ENCODE measurements at regions not wholly inside any gene's neighbourhood (a gene's known extent, or its start where the extent isn't known, plus 50 kb on each side); places are given as distances from the start of the nearest gene placed in this dataset.

DNA sequence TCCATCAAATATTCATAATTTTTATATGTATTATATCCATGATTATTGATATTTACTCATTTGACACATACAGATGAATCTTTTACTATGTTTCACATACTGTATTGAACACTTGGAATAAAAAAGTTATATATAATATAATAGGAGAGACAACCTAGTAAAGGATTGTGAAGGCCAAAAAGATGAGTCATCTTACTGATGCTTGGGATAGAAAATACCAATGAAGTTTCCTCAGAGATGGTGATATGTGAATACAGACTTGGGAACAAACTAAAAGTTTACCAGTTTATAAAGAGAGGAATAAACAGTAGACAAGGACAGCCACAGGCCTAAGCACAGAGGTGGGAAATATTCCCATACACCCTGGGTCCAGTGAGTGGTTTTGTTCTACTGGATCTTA lies 743.9 kb upstream of the FLRT2 start:
- H3K36me3 Mint-ChIP-seq: no peaks in the 10 kb centered on the region
- H3K4me1 Mint-ChIP-seq: no peaks in the 10 kb centered on the region
- no peaks in the 10 kb centered on the region for H3K9me3 Mint-ChIP-seq
- H3K4me3 Mint-ChIP-seq: no peak overlapping the region
- ATAC-seq: no peak
- POLR2A ChIA-PET: no interaction called here
- no peak for DNase-seq (ENCODE audit: low spot score)
- no peaks in the 10 kb centered on the region for H3K27me3 Mint-ChIP-seq (ENCODE audit: low read depth)
- H3K27ac Mint-ChIP-seq: no peak overlapping the region
- TF ChIP-seq, protein P1, sequence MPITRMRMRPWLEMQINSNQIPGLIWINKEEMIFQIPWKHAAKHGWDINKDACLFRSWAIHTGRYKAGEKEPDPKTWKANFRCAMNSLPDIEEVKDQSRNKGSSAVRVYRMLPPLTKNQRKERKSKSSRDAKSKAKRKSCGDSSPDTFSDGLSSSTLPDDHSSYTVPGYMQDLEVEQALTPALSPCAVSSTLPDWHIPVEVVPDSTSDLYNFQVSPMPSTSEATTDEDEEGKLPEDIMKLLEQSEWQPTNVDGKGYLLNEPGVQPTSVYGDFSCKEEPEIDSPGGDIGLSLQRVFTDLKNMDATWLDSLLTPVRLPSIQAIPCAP (CRISPR knock-in tag; IDR thresholded peaks at IDR 0.05): no peak
- TF ChIP-seq AR (CRISPR knock-in tag; IDR thresholded peaks at IDR 0.05) (no peak), E2F1 (CRISPR knock-in tag; IDR thresholded peaks at IDR 0.05) (no peak), CREM (CRISPR knock-in tag; IDR thresholded peaks at IDR 0.05) (no peak)
- CTCF ChIA-PET: no interaction called here

DNA sequence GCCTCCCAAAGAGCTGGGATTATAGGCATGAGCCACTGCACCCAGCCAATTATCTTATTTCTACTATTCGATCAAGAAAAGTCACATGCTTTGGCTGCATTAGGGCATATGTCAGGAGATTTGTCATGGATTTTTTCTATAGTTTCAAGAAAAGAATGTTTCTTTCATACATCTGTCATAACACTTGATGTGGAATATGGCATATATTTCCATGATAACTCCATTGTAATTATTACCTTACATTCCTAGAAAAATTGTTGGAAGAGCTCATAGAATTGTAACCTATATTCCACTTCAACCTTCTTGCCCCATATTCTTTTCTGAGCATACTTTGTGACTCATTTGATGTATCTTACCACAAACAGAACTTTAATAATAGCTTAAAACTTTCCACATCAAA lies 740.9 kb upstream of the FLRT2 start:
- Mint-ChIP-seq H3K4me3 (no peak overlapping the region), H3K36me3 (no peaks in the 10 kb centered on the region), H3K4me1 (no peaks in the 10 kb centered on the region), H3K27ac (no peak overlapping the region), H3K27me3 (ENCODE audit: low read depth) (no peaks in the 10 kb centered on the region), H3K9me3 (peaks cover 10% of the 10 kb centered on the region)
- no peak for ATAC-seq
- CTCF ChIA-PET: no interaction called here
- TF ChIP-seq KAT7 (CRISPR knock-in tag; IDR thresholded peaks at IDR 0.05; ENCODE audit: borderline replicate concordance): no peak
- no peak for TF ChIP-seq ETV6 (CRISPR knock-in tag; IDR thresholded peaks at IDR 0.05)
- TF ChIP-seq, protein P2, sequence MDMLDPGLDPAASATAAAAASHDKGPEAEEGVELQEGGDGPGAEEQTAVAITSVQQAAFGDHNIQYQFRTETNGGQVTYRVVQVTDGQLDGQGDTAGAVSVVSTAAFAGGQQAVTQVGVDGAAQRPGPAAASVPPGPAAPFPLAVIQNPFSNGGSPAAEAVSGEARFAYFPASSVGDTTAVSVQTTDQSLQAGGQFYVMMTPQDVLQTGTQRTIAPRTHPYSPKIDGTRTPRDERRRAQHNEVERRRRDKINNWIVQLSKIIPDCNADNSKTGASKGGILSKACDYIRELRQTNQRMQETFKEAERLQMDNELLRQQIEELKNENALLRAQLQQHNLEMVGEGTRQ (CRISPR knock-in tag; IDR thresholded peaks at IDR 0.05): no peak
- POLR2A ChIA-PET: no interaction called here
- DNase-seq (ENCODE audit: low spot score): no peak

GRCh38 chr14:84792722-84793410 lies 737.1 kb upstream of the FLRT2 start:
- H3K9me3 Mint-ChIP-seq: peaks cover 10% of the 10 kb centered on the region
- no peak for TF ChIP-seq NR1H2 (CRISPR knock-in tag; IDR thresholded peaks at IDR 0.05)
- TF ChIP-seq ETV6 (CRISPR knock-in tag; IDR thresholded peaks at IDR 0.05): no peak
- TF ChIP-seq, protein P3, sequence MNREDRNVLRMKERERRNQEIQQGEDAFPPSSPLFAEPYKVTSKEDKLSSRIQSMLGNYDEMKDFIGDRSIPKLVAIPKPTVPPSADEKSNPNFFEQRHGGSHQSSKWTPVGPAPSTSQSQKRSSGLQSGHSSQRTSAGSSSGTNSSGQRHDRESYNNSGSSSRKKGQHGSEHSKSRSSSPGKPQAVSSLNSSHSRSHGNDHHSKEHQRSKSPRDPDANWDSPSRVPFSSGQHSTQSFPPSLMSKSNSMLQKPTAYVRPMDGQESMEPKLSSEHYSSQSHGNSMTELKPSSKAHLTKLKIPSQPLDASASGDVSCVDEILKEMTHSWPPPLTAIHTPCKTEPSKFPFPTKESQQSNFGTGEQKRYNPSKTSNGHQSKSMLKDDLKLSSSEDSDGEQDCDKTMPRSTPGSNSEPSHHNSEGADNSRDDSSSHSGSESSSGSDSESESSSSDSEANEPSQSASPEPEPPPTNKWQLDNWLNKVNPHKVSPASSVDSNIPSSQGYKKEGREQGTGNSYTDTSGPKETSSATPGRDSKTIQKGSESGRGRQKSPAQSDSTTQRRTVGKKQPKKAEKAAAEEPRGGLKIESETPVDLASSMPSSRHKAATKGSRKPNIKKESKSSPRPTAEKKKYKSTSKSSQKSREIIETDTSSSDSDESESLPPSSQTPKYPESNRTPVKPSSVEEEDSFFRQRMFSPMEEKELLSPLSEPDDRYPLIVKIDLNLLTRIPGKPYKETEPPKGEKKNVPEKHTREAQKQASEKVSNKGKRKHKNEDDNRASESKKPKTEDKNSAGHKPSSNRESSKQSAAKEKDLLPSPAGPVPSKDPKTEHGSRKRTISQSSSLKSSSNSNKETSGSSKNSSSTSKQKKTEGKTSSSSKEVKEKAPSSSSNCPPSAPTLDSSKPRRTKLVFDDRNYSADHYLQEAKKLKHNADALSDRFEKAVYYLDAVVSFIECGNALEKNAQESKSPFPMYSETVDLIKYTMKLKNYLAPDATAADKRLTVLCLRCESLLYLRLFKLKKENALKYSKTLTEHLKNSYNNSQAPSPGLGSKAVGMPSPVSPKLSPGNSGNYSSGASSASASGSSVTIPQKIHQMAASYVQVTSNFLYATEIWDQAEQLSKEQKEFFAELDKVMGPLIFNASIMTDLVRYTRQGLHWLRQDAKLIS (CRISPR knock-in tag; IDR thresholded peaks at IDR 0.05; ENCODE audit: borderline replicate concordance): no peak
- ATAC-seq (no peak), DNase-seq (ENCODE audit: low spot score) (no peak)
- H3K36me3 Mint-ChIP-seq: no peaks in the 10 kb centered on the region
- CTCF ChIA-PET: no interaction called here
- POLR2A ChIA-PET: no interaction called here
- H3K27me3 Mint-ChIP-seq (ENCODE audit: low read depth): no peaks in the 10 kb centered on the region
- H3K27ac Mint-ChIP-seq: no peak overlapping the region
- no peak overlapping the region for H3K4me3 Mint-ChIP-seq
- no peaks in the 10 kb centered on the region for H3K4me1 Mint-ChIP-seq

Data from WTC11 (cell line).